ENCODE measurements at regions not wholly inside any gene's neighbourhood (a gene's known extent, or its start where the extent isn't known, plus 50 kb on each side); places are given as distances from the start of the nearest gene placed in this dataset.

GRCh38 chr7:124989911-124990310, 60.3 kb upstream of the POT1 start:
- no peak for DNase-seq
